Testis (tissue), 2 donors: ENCODE measurements at regions not wholly inside any gene's neighbourhood (a gene's known extent, or its start where the extent isn't known, plus 50 kb on each side); places are given as distances from the start of the nearest gene placed in this dataset.

ENCODE experiments used
- POLR2A ChIP-seq: fragments of 450-650 bp; IDR thresholded peaks from one replicate; pipeline ENCODE4 v1.6.1; 2017; ENCODE audit warnings: antibody characterized with exemption, mild to moderate bottlenecking, moderate library complexity
- TF ChIP-seq, protein P1 (sequence below), 3 experiments: fragments of 450-650 bp in 2 of 3; fragments of 200-600 bp in 1 of 3; sonication (generic) in 1 of 3; IDR thresholded peaks; one replicate each; pipeline ENCODE4 v1.5.1; 2016 to 2019; ENCODE audit warnings: antibody characterized with exemption in 3 of 3, mild to moderate bottlenecking in 2 of 3, moderate library complexity in 1 of 3

DNA sequence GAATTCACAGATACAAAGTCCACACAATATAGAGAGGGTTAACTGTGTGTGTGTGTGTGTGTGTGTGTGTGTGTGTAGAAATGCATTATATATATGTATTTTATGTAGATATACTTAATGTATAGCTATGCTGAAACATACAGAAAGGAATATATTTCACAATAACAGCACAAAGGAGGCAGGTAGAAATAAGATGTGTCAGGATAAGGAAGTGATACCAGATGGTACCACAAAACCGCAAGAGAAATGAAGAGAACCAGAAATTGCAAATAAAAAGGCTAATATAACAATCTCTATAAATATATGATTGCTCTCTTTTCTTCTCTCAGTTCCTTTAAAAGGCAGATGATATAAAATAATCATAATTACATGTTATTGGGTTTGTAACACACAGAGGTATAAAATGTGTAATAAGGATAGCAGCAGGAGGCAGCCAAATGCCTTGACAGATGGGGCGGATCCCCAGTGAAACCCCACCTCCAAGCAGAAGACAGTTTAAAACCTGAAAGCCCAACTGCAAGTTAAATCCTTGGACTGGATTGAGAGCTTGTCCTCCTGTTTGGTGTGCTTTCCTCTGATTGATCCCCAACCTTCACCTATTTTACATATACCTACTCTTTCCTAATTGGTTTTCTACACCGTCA is 365.4 kb upstream of the C16orf82 start:
- TF ChIP-seq, protein P1, sequence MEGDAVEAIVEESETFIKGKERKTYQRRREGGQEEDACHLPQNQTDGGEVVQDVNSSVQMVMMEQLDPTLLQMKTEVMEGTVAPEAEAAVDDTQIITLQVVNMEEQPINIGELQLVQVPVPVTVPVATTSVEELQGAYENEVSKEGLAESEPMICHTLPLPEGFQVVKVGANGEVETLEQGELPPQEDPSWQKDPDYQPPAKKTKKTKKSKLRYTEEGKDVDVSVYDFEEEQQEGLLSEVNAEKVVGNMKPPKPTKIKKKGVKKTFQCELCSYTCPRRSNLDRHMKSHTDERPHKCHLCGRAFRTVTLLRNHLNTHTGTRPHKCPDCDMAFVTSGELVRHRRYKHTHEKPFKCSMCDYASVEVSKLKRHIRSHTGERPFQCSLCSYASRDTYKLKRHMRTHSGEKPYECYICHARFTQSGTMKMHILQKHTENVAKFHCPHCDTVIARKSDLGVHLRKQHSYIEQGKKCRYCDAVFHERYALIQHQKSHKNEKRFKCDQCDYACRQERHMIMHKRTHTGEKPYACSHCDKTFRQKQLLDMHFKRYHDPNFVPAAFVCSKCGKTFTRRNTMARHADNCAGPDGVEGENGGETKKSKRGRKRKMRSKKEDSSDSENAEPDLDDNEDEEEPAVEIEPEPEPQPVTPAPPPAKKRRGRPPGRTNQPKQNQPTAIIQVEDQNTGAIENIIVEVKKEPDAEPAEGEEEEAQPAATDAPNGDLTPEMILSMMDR (IDR thresholded peaks at IDR 0.05), result no peak
- TF ChIP-seq POLR2A, result no peak
